HFFc6 (cell line): ENCODE measurements at regions not wholly inside any gene's neighbourhood (a gene's known extent, or its start where the extent isn't known, plus 50 kb on each side); places are given as distances from the start of the nearest gene placed in this dataset.

Experiments used
- DNase-seq: peaks from one replicate; pipeline ENCODE4 v3.0.0-alpha.2; 2018
- H3K27ac Mint-ChIP-seq: 2 replicates; pipeline ENCODE4 v1.8.0; 2020; ENCODE audit warnings: mild to moderate bottlenecking, mixed read lengths
- H3K27me3 Mint-ChIP-seq: 2 replicates; pipeline ENCODE4 v1.8.0; 2021; ENCODE audit warnings: mild to moderate bottlenecking, moderate library complexity, mixed read lengths; ENCODE audit not compliant: insufficient read depth
- H3K36me3 Mint-ChIP-seq: 2 replicates; pipeline ENCODE4 v1.8.0; 2021; ENCODE audit warnings: low read depth, mixed read lengths
- H3K4me1 Mint-ChIP-seq: 2 replicates; pipeline ENCODE4 v1.8.0; 2020; ENCODE audit warnings: low read depth, mixed read lengths
- H3K4me3 Mint-ChIP-seq: 2 replicates; pipeline ENCODE4 v1.8.0; 2020; ENCODE audit warnings: mild to moderate bottlenecking, moderate library complexity, mixed read lengths
- H3K9me3 Mint-ChIP-seq: 2 replicates; pipeline ENCODE4 v1.8.0; 2020; ENCODE audit warnings: mild to moderate bottlenecking, mixed read lengths
- CTCF ChIP-seq: fragments of 200-600 bp; sonication (generic); IDR thresholded peaks from 2 replicates; pipeline ENCODE4 v1.5.0; 2021; ENCODE audit warnings: antibody characterized with exemption, mild to moderate bottlenecking

- Mint-ChIP-seq H3K36me3 (no peaks in the 10 kb centered on the region), H3K27me3 (no peaks in the 10 kb centered on the region), H3K9me3 (peaks cover 25% of the 10 kb centered on the region), H3K4me1 (no peaks in the 10 kb centered on the region), H3K27ac (no peak overlapping the region), H3K4me3 (no peak overlapping the region)
- DNase-seq, result no peak
- TF ChIP-seq CTCF, result no peak
These were observed 251.1 kb downstream of the GPR37 start for GRCh38 chr7:124514471-124514870.

- no peak overlapping the region for H3K4me3 Mint-ChIP-seq
- no peak for TF ChIP-seq CTCF
- no peaks in the 10 kb centered on the region for H3K36me3 Mint-ChIP-seq
- no peaks in the 10 kb centered on the region for H3K4me1 Mint-ChIP-seq
- H3K27me3 Mint-ChIP-seq, result no peaks in the 10 kb centered on the region
- H3K9me3 Mint-ChIP-seq, result peaks cover 38% of the 10 kb centered on the region
- DNase-seq, result no peak
- H3K27ac Mint-ChIP-seq, result no peak overlapping the region
These were observed 268.4 kb downstream of the GPR37 start for GRCh38 chr7:124497176-124497575.

GRCh38 chr7:124489925-124490324 lies 275.7 kb downstream of the GPR37 start:
- Mint-ChIP-seq H3K27me3 (no peaks in the 10 kb centered on the region), H3K4me3 (no peak overlapping the region), H3K36me3 (no peaks in the 10 kb centered on the region), H3K27ac (no peak overlapping the region), H3K4me1 (no peaks in the 10 kb centered on the region), H3K9me3 (peaks cover 12% of the 10 kb centered on the region)
- no peak for DNase-seq
- TF ChIP-seq CTCF, result no peak

GRCh38 chr7:124489082-124489819 lies 276.3 kb downstream of the GPR37 start:
- Mint-ChIP-seq H3K27ac (no peak overlapping the region), H3K27me3 (no peaks in the 10 kb centered on the region)
- no peak for TF ChIP-seq CTCF

GRCh38 chr7:124482229-124482628 lies 283.4 kb downstream of the GPR37 start:
- no peak overlapping the region for H3K4me3 Mint-ChIP-seq
- no peaks in the 10 kb centered on the region for H3K27me3 Mint-ChIP-seq
- no peak for DNase-seq
- no peaks in the 10 kb centered on the region for H3K4me1 Mint-ChIP-seq
- no peak overlapping the region for H3K27ac Mint-ChIP-seq
- peaks cover 25% of the 10 kb centered on the region for H3K9me3 Mint-ChIP-seq
- no peak for TF ChIP-seq CTCF
- no peaks in the 10 kb centered on the region for H3K36me3 Mint-ChIP-seq

More at GRCh38 chr7:124489082-124489819, 276.3 kb downstream of the GPR37 start:
- Mint-ChIP-seq H3K4me1 (no peaks in the 10 kb centered on the region), H3K9me3 (peaks cover 12% of the 10 kb centered on the region), H3K36me3 (no peaks in the 10 kb centered on the region), H3K4me3 (no peak overlapping the region)
- no peak for DNase-seq
